Right ventricle myocardium superior (tissue), 1 donor: ENCODE measurements at regions not wholly inside any gene's neighbourhood (a gene's known extent, or its start where the extent isn't known, plus 50 kb on each side); places are given as distances from the start of the nearest gene placed in this dataset.
"Not testable (repeated sequence)": the region's sequence is repeated elsewhere in the genome, so short reads cannot be mapped to it uniquely, and the experiment has no call there.

Experiments
- ATAC-seq: fragments of 200-7000 bp; cut with Tn5 transposase; one replicate; pipeline ENCODE4 v1.9.1; 2020; ENCODE audit warnings: mild to moderate bottlenecking; ENCODE audit not compliant: poor library complexity
- DNase-seq: peaks from one replicate; pipeline ENCODE4 v3.0.0-alpha.2; 2020
- intact Hi-C: fragments of 100-400 bp; cut with DNase I; formaldehyde crosslinking; loops from one replicate; pipeline ENCODE4 v1.11.2; 2022
- donor health status: DM: no; HTN: yes; CAD: no; lungs with severe emphysema.

DNA sequence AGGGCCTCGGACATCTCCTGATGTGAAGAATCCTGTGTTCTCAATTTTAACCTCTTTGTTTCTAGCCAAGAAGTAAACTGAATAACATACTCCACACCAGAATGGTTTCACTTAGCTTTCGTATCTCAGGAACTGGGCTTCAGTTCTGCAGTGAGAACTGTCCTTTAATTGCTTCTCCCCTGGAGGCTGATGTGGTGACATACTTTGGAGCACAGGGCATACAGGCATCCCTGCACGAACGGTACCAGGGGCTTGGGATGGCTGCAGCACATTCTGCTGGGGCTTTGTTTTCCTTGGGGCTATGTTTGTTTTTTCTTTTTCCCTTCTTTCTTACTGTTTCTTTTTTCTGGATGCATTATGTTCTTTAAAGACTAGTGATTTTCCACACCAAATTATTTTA lies 230.5 kb downstream of the TM9SF2 start:
- ATAC-seq (no peak), DNase-seq (no peak)
- intact Hi-C loops, result no loop called here

DNA sequence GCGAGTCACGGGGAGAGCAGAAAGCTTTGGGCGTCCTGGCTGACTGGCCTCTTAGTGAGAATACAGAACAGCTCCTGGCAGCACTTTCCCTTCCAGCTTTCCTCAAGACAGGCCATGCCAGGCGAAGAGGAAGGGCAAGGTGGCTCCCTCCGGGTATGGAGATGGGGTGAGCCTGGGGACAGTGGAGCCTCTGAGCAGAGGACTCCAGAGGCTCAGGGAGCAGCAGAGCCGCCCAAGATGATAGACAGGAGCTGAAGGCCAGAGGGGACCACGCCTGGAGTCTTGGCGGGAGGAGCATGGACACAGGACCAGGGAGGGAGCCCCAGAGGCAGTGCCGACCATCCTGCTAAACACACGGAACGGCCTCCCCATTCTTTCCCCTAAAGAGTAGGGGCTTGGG lies 229.1 kb downstream of the TM9SF2 start:
- DNase-seq, result no peak
- intact Hi-C loops, result no loop called here
- ATAC-seq, result no peak

DNA sequence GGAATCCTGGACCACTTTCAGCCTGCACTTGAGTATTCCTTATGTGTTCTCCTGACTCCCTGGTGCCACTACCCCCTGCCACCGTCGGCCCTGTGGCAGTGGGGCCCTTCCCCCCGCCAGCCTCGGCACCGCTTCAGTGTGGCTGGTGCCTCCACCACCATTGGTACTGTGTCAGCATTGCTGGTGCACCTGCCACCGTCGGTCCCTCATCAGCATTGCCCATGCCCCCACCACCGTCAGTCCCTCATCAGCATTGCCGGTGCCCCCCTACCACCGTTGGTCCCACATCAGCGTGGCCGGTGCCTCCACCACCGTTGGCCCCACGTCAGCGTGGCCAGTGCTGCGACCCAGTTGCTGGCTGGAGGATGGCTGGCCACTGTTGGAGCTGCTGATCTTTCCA lies 228.5 kb downstream of the TM9SF2 start:
- no peak for ATAC-seq
- DNase-seq, result no peak
- intact Hi-C loops, result no loop called here

DNA sequence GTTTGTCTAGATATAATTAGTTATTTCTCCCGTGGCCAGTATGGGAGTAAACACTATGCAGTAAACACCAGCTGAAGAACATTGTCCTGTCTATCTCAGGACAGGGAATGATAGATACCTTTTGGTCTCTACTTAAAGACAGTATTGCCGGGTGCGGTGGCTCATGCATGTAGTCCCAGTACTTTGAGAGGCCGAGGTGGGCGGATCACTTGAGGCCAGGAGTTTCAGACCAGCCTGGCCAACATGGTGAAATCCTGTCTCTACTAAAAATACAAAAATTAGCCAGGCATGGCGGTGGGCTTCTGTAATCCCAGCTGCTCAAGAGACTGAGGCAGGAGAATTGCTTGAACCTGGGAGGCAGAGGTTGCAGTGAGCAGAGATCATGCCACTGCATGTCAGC lies 226.4 kb downstream of the TM9SF2 start:
- ATAC-seq, DNase-seq, intact Hi-C loops: not testable (repeated sequence)

DNA sequence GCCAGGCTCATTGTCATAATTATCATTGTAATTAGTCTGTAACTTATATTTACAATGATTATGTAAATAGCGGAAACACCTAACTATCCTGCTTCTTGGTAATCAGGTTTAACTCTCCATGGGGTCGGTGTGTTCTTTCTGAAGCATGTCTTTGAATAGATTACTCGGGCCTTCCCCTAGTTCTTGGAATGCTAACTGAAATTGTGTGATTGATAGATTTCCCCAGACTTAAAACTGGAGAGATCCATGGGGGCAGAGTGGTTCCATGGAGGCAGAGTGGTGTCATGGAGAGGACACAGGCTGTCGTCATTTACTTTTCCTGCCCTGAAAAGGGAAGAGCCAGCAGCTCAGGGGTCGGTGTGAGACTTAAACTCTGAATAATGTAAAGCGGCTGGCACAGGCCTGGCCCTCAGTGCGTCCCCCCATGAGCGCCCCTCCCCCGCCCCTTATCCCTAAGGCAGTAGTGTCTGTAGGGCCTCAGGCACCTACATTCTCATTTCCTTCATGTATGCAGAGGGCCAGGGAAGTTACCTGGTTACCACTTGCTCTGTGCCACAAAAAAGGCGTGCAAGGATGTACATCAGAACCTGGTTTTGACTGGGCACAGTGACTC lies 225.1 kb downstream of the TM9SF2 start:
- ATAC-seq (no peak), DNase-seq (no peak)
- intact Hi-C loops, result no loop called here

DNA sequence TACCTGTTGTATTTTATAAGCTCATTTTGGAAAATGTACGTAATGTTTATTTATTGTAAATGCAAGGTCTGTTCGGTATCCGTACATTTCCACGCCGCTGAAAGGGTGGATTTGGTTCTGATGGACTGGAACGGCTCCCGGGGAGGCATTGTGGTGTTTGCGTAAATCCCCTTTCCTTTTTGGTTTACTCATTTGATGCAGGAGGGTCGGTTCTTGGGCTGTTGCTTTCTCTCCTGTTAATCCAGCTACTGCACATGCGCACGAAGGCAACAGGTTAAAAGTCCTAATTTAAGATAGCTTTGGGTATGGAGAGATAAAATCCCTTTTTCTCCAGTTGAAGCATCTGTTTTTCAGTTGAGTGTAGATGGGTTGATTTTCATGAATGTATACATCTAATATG lies 224.4 kb downstream of the TM9SF2 start:
- ATAC-seq (no peak), DNase-seq (no peak)
- intact Hi-C loops, result no loop called here

DNA sequence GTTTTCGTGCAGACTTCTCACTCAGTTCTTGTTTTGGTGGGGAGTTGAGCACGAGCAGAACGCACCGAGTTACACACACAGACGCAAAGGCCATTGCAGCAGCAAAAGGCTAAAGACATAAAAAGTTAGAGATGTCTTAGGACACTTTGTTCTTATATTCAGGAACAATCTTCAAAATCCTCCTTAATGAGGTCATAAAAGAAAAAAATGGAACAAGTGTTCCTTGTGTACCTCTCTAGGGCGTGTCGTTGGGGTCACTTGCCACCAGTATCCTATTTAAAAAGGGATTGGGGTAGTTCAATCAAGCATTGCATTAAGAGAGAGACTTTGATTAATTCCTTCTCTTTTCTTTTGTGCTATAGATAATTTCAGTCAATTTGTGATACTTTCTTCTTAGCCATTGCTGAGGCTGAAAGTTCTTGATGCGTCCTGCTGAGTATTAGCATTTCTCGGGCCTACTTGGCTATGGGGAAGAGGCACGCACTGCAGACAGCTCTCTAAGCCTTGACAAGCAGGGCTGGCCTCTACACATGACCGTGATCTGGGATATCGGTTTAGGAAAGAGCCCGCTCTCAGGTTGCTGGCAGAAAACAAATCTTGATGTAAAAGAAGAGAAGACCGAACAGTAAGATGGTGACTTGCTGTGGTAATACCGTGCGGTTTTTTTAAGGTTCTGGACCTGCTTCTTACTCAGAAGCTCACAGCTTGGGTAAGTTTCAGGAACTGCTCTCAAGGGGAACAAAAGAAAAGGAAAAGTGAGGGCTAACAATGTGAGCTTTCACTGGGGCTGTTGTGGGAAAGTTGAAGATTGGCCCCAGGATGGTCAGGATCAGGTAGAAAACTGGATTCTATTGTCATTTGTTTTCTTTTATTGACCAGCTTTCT lies 223.6 kb downstream of the TM9SF2 start:
- DNase-seq (no peak), ATAC-seq (no peak)
- intact Hi-C loops, result no loop called here

DNA sequence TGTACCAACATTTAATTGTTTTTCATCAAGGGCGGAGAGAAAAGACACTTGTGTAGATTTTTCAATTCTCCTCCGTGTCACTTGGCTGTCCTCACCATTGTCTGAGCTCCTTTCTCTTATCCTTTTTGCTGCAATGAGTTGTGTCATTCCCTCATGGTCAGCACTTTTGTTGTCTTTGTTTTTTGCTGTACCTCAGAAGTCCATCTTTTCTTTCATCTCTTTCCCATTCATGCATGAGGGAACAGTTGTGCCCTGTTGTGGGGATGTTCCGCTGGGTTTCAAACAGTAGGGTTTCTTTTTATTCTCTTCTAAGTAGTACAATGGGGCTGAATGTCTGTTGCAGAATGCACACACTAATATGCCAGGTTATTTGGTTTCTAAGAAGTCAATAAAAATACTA lies 222.6 kb downstream of the TM9SF2 start:
- no peak for DNase-seq
- intact Hi-C loops, result no loop called here
- ATAC-seq, result no peak

DNA sequence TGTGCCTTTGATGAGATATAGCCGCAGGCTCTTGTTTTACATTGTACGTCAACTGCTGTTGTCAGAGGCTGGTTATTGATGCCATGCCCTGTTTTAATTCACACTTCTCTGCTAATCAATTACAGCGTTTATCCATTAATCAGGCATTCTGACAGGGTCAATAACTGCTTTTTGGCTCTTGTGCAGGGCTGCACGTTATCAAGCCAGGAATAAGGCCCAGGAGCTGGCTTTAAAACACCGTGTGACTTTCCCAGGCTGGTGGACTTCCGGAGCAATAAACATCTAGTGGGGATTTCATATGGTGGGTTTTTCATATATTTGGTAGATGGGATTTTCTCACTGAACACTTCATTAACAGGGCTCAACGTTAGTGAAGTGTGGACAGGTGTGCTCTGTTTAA lies 221.7 kb downstream of the TM9SF2 start:
- intact Hi-C loops, result no loop called here
- DNase-seq (no peak), ATAC-seq (no peak)

DNA sequence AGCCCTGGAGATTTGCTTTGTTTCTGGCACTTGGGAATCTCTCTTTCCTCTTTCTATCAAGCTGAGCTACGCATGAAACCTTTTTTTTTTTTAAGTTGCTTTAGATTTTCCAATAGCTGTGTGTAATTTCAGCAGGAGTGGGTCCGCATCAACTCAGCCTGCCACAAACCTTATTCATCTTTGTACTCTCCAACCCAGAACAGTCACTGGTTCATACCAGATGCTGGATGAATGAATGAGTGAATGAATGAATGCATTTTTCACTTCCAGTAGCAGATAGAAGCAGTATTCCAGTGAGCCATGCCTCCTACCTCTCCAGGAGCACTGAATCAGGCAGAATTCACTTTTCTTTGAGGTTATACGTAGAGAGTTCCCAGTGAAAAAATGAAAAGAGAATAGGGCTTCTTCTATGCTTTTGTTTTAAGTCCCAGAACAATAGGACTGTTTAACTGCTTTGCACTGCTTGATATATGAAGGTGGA lies 221.1 kb downstream of the TM9SF2 start:
- ATAC-seq, result no peak
- DNase-seq, result no peak
- intact Hi-C loops, result no loop called here

DNA sequence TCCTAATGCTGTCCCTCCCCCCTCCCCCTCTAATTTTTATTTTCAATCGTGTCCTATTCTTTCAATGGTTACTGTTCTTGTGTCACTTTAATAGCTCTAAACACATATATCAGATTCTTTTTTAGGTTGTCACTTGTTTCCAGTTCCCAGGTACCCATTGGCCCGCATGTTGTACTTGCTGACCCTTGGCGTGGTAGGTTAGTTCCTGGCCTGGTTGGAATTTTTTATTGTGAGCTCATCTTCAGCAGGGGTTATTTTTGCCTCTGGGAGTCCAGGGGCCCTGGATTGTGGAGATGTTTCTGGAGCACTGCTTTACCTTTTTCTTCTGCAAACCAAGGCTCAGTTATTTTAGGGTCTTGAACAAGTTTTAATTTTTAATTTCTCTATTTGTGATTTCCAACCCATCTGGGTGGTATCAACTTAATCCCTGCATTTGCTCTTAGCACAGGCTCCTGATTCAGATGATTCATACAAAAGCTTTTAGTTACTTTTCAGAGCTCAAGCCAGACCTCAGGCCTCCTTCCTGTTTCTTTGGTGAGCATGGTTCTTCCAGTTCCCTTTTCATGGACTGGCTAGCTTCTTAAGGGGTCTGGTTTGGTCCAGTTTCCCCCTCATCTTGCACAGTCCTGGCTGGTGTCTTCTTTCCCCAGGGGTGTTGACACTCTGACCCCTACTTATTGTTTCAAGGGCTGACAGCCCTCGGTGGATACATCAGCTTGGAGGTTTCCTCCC lies 220.5 kb downstream of the TM9SF2 start:
- intact Hi-C loops, result no loop called here
- ATAC-seq, result no peak
- no peak for DNase-seq

DNA sequence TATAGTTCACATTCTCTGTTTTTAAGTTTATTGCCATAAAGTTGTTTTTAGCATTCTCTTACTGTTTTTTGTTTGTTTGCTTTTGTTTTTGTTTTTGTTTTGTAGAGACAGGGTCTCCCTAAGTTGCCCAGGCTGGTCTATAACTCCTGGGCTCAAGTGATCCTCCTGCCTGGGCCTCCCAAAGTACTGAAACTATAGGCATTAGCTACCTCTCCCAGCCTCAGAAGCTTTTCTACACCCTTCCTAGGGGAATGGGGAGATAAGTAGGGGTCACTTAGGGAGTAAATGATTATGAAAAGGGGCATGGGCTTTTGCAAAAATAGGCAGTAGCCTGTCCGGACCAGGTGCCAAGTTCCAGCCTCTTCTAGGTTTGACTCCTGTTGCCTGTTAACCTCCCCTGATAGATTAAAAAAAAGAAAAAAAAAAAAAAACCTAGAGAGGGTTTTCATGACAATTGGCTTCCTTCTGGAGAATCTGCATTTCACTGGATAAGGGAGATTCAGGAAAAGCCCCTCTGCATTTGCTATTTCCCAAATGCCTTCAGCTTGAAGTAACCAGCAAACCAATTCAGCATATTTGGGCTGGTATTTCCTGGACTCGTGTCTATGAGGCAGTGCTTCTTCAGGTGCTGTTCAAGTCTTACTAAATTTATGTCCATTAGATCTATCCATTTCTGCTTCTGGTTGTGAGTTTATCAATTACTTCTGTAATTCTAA lies 216.8 kb downstream of the TM9SF2 start:
- no peak for ATAC-seq
- intact Hi-C loops, result no loop called here
- DNase-seq, result no peak

DNA sequence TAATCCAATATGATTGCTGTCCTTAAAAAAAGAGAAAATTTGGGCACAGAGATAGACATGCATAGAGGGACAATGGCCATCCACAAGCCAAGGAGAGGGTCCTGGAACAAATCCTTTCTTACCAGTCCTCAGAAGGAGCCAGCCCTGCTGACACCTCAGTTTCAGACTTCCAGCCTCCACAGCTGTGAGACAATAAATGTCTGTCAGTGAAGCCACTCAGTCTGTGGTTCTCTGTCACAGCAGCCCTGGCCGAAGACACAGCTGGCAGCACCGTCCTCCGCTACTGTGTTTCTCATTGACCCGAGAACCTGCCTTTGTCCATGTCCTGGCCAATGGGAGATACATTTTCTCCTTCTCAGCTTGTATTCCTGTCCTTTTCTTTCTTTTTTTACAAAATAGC lies 207.9 kb downstream of the TM9SF2 start:
- intact Hi-C loops, result no loop called here
- ATAC-seq, result no peak
- no peak for DNase-seq

DNA sequence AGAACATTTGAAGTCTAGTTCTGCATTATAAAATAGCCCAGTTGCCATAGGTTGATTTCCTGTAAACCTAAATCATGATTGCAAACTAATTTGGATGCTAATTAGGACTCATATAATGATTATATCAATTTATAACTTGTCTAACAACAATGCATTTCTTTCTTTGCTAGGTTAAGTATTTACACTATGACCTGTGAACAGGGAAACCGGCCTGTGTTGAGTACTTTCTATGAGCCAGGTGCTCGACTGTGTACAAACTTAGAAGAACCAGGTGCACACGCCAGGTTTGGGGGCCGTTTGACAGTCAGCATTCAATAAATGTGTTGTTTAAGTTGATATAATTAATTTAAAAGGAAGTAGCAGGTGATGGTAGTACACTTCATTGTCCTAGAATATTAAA lies 203.1 kb downstream of the TM9SF2 start:
- DNase-seq (no peak), ATAC-seq (no peak)
- intact Hi-C loops, result no loop called here

DNA sequence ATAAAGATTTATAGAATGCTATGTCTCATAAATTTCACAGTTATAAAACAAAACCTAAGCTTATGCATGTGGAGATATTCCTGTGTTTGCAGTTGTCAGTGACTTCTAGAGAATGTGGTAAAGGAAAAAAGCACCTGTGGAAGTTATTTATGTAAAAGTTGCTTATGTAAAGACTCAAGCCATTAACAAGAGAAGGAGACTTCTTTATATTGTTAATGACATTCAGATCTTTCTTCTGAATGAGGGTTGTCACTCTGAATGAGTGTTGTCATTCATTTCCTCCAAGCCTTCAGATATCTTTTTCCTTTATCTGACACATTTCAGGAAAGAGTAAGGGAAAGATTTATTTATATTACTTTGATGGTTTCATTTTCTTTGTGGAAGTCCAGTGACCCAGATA lies 202.6 kb downstream of the TM9SF2 start:
- no peak for ATAC-seq
- intact Hi-C loops, result no loop called here

DNA sequence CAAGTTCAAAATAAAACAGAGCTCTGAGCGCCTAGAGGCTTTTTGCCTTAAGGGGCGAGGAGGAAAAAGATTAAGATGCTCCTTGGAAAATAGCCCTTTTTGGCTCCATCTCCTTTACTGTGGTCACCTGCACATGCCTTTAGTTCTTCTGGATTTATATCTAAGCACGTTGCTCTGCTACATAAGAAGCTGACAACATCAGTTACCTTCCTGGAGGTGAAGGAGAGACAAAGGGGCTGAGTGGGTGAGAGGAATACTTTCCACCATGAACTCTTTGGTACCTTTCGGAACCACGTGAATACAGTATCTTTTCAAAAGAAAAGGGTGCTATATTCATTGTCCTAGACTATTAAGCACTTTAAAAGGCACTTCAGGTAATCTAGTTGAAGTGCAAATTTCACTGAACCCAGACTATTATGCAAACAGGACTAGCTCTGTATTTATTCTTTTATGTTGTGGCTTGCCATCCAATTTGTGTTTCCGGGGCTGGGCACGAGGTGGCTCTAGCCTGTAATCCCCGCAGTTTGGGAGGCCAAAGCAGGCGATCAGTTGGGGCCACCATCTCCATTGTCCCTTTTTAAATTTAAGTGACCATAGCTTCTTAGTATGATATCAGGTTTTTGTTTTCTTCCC lies 201.5 kb downstream of the TM9SF2 start:
- intact Hi-C loops, result no loop called here

More for the DNA sequence above, 202.6 kb downstream of the TM9SF2 start:
- no peak for DNase-seq

DNA sequence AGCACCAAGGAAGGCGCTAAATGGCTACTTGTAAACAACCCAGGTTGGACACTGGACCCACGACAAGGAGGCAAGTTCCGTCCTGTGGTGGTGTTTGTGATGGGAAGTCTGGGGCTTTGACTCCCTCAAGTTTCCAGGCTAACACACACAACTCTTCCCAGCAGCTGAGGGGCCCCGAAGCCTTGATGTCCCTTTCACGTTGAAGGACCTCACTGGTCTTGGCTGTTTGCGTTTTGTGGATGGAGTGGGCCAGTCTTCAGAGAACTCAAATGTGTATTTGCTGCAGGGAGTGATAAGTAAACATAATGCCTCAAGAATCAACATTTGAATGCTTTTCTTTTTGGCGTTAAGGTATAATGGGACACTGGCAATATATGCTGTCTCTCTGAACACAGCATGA lies 199.2 kb downstream of the TM9SF2 start:
- ATAC-seq (no peak), DNase-seq (no peak)
- intact Hi-C loops, result no loop called here

More for the DNA sequence above, 201.5 kb downstream of the TM9SF2 start:
- no peak for DNase-seq
- no peak for ATAC-seq

DNA sequence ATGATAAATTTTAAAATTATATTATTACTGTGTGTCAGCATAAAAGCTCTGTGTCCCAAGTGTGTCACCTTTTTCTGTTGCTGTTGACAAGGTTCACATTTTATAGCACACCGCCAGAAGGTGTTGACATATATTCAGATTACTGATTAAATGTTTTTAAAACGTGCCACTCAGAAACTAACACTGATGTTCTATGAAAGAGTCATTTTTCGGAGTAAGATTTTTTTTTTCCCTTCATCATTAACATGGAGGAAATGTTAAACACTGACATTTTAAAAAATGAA lies 197.5 kb downstream of the TM9SF2 start:
- intact Hi-C loops, result no loop called here
- ATAC-seq, result no peak

More for the DNA sequence above, 197.5 kb downstream of the TM9SF2 start:
- no peak for DNase-seq
